ENCODE measurements at regions not wholly inside any gene's neighbourhood (a gene's known extent, or its start where the extent isn't known, plus 50 kb on each side); places are given as distances from the start of the nearest gene placed in this dataset.

DNA sequence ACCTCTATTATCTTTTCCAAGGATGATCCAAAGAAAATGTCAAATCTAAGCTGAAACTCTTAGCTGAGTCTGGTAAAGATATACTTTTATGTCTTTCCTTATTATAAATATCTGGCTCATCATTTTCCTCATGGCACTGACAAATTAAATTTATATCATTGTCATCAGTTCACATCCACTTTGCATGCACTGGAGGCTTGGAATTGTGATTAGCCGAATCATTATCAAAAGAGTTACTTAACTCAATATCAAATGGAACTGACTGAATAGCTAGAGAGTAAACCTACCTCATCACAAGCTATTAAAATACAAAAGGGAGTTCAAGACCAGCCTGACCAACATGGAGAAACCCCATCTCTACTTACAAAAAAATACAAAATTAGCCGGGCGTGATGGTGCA is 713.9 kb upstream of the MARCKS start:
- no peaks in the 10 kb centered on the region for H3K4me1 Mint-ChIP-seq
- H3K9me3 Mint-ChIP-seq = no peaks in the 10 kb centered on the region
- DNase-seq = no peak

DNA sequence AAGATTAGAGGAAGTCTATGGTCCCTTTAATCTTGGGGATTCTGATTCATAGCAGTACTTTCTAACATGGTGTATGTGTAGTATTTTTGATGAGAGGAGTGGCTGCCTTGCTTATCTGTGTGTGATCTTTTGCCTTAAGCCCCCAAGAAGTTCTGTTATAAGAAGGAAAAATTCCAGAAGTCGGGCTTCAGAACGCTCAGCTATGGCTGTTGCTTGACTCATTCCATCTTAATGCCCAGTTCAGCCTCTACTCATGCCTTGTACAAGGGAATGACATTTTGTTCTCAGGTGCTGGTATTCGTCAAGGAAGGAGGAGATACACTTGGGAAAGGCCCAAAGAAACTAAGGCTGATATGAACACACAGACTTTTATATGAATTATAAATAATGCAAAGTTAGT is 713.0 kb upstream of the MARCKS start:
- no peaks in the 10 kb centered on the region for H3K36me3 Mint-ChIP-seq (ENCODE audit: low read depth)
- H3K9me3 Mint-ChIP-seq = no peaks in the 10 kb centered on the region
- DNase-seq = no peak
- ATAC-seq = no peak
- no peaks in the 10 kb centered on the region for H3K27me3 Mint-ChIP-seq
- no peak overlapping the region for H3K4me3 Mint-ChIP-seq
- H3K4me1 Mint-ChIP-seq = no peaks in the 10 kb centered on the region
- no peak overlapping the region for H3K27ac Mint-ChIP-seq

More for the DNA sequence above, 713.9 kb upstream of the MARCKS start:
- no peaks in the 10 kb centered on the region for H3K36me3 Mint-ChIP-seq (ENCODE audit: low read depth)
- H3K27ac Mint-ChIP-seq = no peak overlapping the region
- no peak overlapping the region for H3K4me3 Mint-ChIP-seq
- no peaks in the 10 kb centered on the region for H3K27me3 Mint-ChIP-seq
- no peak for ATAC-seq

DNA sequence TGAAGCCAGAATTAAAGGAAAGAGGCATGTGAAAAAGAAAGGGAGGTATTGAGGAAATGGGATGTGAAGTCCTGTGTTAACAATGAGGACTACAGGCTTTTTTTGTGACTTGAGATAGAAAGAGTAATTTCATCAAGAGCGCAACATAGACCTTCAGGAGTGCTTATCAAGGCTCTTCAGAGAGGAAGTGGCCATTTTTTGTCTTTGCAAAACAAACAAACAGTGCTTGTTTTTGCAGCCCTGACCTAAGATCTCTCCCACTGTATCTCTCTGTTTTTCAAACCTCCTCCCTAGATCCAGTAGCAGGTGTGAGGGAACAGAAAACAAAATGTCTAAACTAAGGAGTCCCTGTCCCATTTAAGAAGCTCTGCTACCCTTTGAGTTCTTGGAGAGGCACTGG is 710.3 kb upstream of the MARCKS start:
- Mint-ChIP-seq H3K9me3 (no peaks in the 10 kb centered on the region), H3K27ac (no peak overlapping the region), H3K27me3 (no peaks in the 10 kb centered on the region), H3K36me3 (ENCODE audit: low read depth) (no peaks in the 10 kb centered on the region), H3K4me3 (no peak overlapping the region), H3K4me1 (no peaks in the 10 kb centered on the region)
- DNase-seq (no peak), ATAC-seq (no peak)

DNA sequence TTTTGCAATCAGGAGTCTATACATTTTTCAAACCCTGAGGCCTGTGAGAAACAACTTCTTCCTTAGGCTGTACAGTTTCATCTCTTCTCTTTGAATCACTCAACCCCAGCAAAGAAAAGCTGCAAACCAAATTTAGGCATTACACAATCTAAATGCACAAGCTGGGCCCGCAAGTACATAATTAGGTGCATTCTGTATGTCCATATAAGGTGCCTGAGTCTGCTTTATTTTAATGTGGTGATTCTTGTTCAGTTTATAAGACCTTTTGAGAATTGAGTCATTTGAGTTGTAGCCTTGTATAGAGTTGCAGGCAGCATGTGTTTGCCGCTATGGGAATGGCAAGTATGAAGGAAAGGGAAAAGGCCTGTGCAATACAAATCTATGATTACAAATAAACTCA is 709.6 kb upstream of the MARCKS start:
- Mint-ChIP-seq H3K4me3 (no peak overlapping the region), H3K9me3 (no peaks in the 10 kb centered on the region), H3K27me3 (no peaks in the 10 kb centered on the region), H3K36me3 (ENCODE audit: low read depth) (no peaks in the 10 kb centered on the region), H3K4me1 (no peaks in the 10 kb centered on the region), H3K27ac (no peak overlapping the region)
- DNase-seq = no peak
- ATAC-seq = no peak

DNA sequence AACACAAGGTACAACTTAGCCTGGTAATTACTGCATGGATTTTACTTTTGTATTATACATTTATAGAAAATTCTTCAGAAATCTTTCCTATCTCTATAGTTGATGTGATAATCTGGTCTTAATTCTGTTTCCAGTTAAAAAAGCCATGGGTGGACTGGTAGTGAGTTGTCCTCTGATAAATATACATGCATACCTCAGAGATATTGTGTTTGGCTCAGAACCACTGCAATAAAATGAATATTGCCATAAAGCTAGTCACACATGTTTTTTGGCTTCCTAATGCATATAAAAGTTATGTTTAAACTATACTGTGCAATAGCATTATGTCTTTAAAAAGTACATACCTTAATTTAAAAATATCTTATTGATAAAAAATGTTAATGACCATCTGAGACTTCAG is 708.6 kb upstream of the MARCKS start:
- H3K9me3 Mint-ChIP-seq = no peaks in the 10 kb centered on the region
- H3K36me3 Mint-ChIP-seq (ENCODE audit: low read depth) = no peaks in the 10 kb centered on the region
- no peaks in the 10 kb centered on the region for H3K27me3 Mint-ChIP-seq

DNA sequence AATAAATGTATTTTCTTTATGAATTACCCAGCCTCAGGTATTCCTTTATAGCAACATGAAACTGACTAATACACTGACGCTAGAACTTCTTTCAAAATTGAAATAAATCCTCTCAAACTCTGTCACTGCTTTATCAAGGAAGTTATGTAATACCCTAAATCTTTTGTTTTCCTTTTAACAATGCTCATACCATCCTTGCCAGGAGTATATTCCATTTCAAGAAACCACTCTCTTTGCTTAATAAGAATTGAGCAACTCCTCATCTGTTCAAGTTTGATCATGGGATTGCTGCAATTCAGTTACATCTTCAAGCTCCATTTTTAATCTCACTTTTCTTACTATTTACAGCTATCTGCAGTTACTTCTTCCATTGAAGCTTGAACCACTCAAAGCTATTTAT is 707.6 kb upstream of the MARCKS start:
- Mint-ChIP-seq H3K36me3 (ENCODE audit: low read depth) (no peaks in the 10 kb centered on the region), H3K9me3 (no peaks in the 10 kb centered on the region), H3K27ac (no peak overlapping the region), H3K4me1 (no peaks in the 10 kb centered on the region), H3K27me3 (no peaks in the 10 kb centered on the region), H3K4me3 (no peak overlapping the region)
- no peak for ATAC-seq
- no peak for DNase-seq

More for the DNA sequence above, 708.6 kb upstream of the MARCKS start:
- Mint-ChIP-seq H3K4me1 (no peaks in the 10 kb centered on the region), H3K27ac (no peak overlapping the region), H3K4me3 (no peak overlapping the region)
- DNase-seq (no peak), ATAC-seq (no peak)

DNA sequence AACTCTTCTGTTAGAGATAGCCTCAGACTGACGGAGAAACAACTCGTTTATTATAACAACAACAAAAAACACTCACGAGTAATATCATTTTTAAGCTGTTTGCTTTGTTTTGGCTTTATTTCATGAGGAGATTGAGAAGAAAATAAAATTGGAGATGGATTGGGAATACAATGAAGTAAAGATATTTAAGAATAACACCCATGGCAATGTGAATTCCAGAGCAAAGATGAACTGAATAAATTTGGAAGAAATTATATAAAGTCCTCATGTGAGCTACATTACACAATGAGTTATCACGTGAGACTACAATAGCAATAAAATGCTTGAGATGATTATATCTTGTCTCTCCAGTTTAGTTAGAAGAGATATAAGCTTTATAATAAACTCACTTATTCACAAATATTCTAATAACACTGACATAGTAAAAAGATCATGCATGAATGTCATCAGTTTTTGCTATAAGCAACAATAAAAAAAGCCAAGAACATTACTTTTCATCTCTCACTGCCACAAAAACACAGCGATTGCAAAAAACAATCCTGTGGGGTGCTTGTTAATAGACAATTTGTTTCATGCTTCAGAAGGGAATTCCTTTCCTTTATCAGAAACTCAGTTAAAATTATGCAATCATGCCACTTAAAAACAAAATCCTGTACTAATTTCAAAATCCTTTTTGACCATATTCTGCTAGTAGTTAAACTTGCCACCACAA is 696.7 kb upstream of the MARCKS start:
- no peaks in the 10 kb centered on the region for H3K4me1 Mint-ChIP-seq
- no peak overlapping the region for H3K27ac Mint-ChIP-seq
- ATAC-seq = no peak
- peaks cover 3% of the 10 kb centered on the region for H3K9me3 Mint-ChIP-seq
- H3K27me3 Mint-ChIP-seq = no peaks in the 10 kb centered on the region
- DNase-seq = no peak
- H3K36me3 Mint-ChIP-seq (ENCODE audit: low read depth) = no peaks in the 10 kb centered on the region
- no peak overlapping the region for H3K4me3 Mint-ChIP-seq

DNA sequence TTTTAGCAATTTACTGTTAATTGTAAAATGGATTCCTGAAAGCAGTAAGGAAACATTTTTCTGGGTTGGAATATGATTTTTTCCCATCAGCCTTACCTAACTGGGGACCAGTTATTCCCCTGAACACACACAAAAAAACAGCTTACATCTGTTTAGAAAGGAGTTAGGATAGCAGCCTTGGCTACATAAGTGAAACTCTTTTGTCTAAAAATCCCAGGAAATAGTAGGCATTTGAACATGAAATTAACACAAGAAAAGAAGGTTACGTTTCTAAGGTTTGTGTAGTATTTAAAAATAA is 696.2 kb upstream of the MARCKS start:
- no peak overlapping the region for H3K27ac Mint-ChIP-seq
- H3K4me3 Mint-ChIP-seq = no peak overlapping the region
- no peaks in the 10 kb centered on the region for H3K27me3 Mint-ChIP-seq
- ATAC-seq = no peak
- no peaks in the 10 kb centered on the region for H3K4me1 Mint-ChIP-seq
- no peak for DNase-seq
- H3K36me3 Mint-ChIP-seq (ENCODE audit: low read depth) = no peaks in the 10 kb centered on the region
- H3K9me3 Mint-ChIP-seq = peaks cover 3% of the 10 kb centered on the region

DNA sequence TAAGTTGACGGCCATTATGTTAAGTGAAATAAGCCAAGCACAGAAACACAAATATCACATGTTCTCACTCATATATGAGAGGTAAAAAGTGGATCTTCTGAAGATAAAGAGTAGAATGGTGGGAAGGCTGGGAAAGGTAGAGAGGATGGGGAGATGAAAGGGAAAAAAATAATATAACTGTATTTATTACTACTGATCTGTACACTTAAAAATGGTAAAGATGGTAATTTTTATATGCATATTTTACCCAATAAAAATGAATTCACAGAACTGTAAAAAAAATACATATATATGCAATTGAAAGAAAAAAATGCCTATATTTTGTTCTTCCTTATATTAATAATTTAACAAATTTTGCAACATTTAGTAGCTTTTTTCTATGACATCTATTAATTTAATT is 694.4 kb upstream of the MARCKS start:
- Mint-ChIP-seq H3K4me3 (no peak overlapping the region), H3K36me3 (ENCODE audit: low read depth) (no peaks in the 10 kb centered on the region), H3K4me1 (no peaks in the 10 kb centered on the region), H3K9me3 (no peaks in the 10 kb centered on the region), H3K27me3 (no peaks in the 10 kb centered on the region), H3K27ac (no peak overlapping the region)
- DNase-seq = no peak
- ATAC-seq = no peak

DNA sequence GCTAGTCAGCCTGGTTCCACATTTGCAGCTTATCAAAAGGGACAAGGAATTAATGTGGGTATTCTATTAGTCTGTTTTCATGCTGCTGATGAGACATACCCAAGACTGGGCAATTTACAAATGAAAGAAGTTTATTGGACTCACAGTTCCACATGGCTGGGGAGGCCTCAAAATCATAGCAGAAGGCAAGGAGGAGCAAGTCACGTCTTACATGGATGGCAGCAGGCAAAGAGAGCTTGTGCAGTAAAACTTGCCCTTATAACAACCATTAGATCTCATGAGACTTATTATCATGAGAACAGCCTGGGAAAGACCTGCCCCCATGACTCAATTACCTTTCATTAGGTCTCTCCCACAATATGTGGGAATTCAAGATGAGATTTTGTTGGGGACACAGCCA is 689.1 kb upstream of the MARCKS start:
- Mint-ChIP-seq H3K4me1 (no peaks in the 10 kb centered on the region), H3K36me3 (ENCODE audit: low read depth) (no peaks in the 10 kb centered on the region), H3K27ac (no peak overlapping the region), H3K4me3 (no peak overlapping the region), H3K27me3 (no peaks in the 10 kb centered on the region), H3K9me3 (peaks cover 5% of the 10 kb centered on the region)
- DNase-seq = no peak
- ATAC-seq = no peak

DNA sequence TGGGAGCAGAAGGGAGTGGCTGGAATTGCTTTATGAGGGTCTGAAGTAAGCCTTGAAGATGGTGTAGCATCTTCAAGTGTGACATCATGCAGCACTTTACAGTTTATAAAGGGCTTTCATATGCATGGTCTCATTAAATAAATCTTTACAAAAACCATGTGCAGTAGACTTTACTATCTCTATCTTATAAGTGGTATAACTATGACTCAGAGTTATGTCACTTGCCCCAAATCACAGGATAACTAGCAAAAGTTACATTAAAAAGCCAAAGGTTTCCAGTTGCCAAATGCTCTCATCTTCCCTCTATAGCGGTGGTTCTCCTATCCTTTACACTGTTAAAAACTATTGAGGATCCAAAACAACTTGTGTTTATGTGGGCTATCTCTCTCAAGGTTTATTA is 687.7 kb upstream of the MARCKS start:
- no peak overlapping the region for H3K27ac Mint-ChIP-seq
- DNase-seq (no peak), ATAC-seq (no peak)
- no peaks in the 10 kb centered on the region for H3K4me1 Mint-ChIP-seq
- no peaks in the 10 kb centered on the region for H3K27me3 Mint-ChIP-seq
- no peak overlapping the region for H3K4me3 Mint-ChIP-seq
- peaks cover 9% of the 10 kb centered on the region for H3K9me3 Mint-ChIP-seq
- H3K36me3 Mint-ChIP-seq (ENCODE audit: low read depth) = no peaks in the 10 kb centered on the region

DNA sequence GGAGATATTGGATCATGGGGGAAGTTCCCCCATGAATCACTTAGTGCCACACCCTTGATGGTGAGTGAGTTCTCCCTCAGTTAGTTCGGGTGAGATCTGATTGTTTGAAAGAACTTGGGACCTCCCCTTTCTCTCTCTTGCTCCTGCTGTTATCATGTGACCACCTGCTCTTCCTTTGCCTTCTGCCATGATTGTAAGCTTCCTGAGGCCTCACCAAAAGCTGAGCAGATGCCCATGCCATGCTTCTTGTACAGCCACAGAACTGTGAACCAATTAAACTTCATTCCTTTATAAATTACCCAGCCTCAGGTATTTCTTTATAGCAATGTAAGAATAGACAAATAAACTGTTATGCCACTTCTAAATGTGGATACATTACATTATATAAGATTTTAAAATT is 686.7 kb upstream of the MARCKS start:
- ATAC-seq = no peak
- H3K4me3 Mint-ChIP-seq = no peak overlapping the region
- no peaks in the 10 kb centered on the region for H3K36me3 Mint-ChIP-seq (ENCODE audit: low read depth)
- DNase-seq = no peak
- no peak overlapping the region for H3K27ac Mint-ChIP-seq
- H3K4me1 Mint-ChIP-seq = no peaks in the 10 kb centered on the region
- peaks cover 9% of the 10 kb centered on the region for H3K9me3 Mint-ChIP-seq
- H3K27me3 Mint-ChIP-seq = no peaks in the 10 kb centered on the region

DNA sequence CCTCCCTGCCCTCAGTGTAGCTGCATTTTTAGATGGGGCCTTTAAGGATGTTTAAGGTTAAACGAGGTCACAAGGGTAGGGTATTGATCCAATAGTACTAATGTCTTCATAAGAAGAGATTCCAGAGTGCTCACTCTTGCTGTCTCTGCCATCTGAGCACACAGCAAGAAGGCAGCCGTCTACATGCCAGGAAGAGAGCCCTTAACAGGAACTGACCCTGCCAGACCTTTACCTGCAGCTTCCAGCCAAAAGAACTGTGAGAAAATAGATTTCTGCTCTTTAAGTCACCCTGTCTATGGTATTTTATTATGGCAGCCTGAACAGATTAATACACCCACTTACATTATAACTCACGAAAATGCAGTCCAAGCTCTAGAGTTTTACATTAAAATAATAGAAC is 685.3 kb upstream of the MARCKS start:
- Mint-ChIP-seq H3K27ac (no peak overlapping the region), H3K4me1 (no peaks in the 10 kb centered on the region), H3K27me3 (no peaks in the 10 kb centered on the region), H3K9me3 (peaks cover 9% of the 10 kb centered on the region), H3K4me3 (no peak overlapping the region), H3K36me3 (ENCODE audit: low read depth) (no peaks in the 10 kb centered on the region)
- no peak for DNase-seq
- no peak for ATAC-seq

DNA sequence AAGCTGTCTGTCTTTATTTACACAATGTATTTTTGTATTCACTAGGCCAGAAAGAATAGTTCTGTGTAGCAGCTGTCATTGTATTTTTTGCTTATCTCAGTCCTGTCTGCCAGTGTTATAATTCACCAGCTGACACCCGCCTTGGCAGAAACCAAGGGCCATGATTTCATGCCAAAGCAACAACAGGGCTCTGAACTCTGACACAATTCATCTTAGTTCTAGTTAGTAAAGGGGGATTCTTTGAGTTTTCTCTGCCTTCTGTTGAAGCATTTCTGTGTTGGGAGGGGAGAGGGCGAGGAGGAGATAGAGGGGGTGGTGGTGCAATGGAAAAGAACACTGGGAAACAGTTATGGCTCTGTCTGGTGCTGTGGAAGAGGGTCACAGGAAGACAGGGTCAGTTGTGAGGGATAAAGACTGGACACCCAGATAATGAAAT is 684.6 kb upstream of the MARCKS start:
- no peaks in the 10 kb centered on the region for H3K36me3 Mint-ChIP-seq (ENCODE audit: low read depth)
- peaks cover 9% of the 10 kb centered on the region for H3K9me3 Mint-ChIP-seq
- H3K27ac Mint-ChIP-seq = no peak overlapping the region
- H3K27me3 Mint-ChIP-seq = no peaks in the 10 kb centered on the region
- no peak for DNase-seq
- no peak for ATAC-seq
- no peak overlapping the region for H3K4me3 Mint-ChIP-seq
- no peaks in the 10 kb centered on the region for H3K4me1 Mint-ChIP-seq

DNA sequence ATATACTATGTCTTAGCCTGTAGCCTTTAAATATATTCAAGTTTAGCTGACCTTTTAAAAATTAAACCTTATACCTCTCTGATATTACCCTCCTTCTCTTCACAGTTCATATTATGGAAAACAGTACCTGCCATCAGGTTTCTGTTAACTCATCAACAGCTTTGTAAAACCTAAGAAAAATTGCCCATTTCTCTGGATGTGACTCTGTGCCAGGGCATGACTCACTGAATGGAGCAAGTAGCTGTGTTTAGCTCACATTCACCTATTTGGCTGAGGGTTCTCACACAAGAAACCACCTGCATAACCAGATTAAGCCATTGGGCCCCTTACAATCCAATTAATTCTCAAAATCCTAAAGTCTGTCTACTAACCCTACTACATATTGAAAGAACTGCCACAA is 678.8 kb upstream of the MARCKS start:
- ATAC-seq (no peak), DNase-seq (no peak)
- Mint-ChIP-seq H3K4me3 (no peak overlapping the region), H3K4me1 (no peaks in the 10 kb centered on the region), H3K27ac (no peak overlapping the region), H3K9me3 (peaks cover 1% of the 10 kb centered on the region), H3K36me3 (ENCODE audit: low read depth) (no peaks in the 10 kb centered on the region), H3K27me3 (no peaks in the 10 kb centered on the region)

DNA sequence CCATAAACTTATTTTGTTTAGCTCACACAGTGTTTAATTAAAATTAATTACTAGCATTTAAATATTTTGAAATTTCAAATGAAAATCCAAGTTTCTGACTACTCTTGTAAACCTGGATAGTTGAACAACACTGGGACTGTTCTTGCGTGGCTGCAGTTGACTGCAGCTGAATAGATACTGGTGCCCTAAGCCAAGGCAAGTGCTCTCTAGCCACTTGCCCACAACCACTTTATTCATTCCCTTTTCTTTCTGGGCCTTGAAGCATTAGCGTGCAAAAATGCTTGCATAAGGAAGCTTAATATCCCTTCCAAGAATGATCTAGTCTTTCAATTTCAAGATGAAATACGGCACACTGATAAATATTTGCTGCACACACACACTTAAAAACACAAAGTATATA is 676.0 kb upstream of the MARCKS start:
- Mint-ChIP-seq H3K4me3 (no peak overlapping the region), H3K36me3 (ENCODE audit: low read depth) (no peaks in the 10 kb centered on the region), H3K27ac (no peak overlapping the region), H3K4me1 (no peaks in the 10 kb centered on the region), H3K9me3 (no peaks in the 10 kb centered on the region), H3K27me3 (no peaks in the 10 kb centered on the region)
- ATAC-seq (no peak), DNase-seq (no peak)
